GOT3 (cell line): ENCODE measurements at regions not wholly inside any gene's neighbourhood (a gene's known extent, or its start where the extent isn't known, plus 50 kb on each side); places are given as distances from the start of the nearest gene placed in this dataset.

Source experiments
- DNase-seq: peaks from one replicate; lab custom pipeline; 2025; ENCODE audit warnings: mixed read lengths; lab: John Stamatoyannopoulos, UW

DNA sequence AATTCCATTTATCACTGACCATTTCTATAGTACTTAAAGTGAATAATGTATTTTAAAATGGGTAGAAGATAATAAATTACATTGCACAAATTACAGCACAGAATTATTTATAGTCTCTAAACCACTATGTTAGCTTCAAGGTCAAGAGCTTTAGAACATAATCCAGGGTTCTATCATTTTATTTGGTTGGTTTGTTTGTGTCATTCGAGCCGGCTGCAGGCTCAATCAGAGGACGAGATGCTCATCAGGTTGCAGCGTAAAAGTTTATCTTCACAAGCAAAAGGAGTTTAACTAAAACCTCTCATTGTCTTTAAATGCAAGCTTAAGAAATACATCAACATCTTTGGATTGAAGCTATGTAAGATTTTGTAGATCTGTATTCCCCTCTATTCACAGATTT, 523.8 kb downstream of the EFNA5 start:
- DNase-seq: no peak

DNA sequence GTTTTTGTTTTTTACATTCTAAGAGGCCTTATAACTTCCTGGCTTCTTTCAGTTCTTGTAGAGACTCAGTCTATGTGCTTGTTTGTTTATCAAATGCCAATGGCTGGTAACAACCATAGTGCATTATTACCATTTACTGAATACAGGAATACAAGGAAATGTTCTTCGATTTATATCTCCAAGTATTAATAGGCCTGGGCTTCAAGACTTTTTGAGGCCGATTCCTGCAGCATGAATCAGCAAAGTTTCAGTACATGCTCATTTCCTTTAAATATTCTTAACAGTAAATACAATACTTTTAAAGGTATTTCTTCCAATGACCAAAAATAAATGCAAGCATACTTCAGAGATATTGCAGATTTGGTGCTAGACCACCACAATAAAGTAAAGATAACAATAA, 535.3 kb downstream of the EFNA5 start:
- no peak for DNase-seq

GRCh38 chr5:107134931-107135330, 535.8 kb downstream of the EFNA5 start:
- no peak for DNase-seq

DNA sequence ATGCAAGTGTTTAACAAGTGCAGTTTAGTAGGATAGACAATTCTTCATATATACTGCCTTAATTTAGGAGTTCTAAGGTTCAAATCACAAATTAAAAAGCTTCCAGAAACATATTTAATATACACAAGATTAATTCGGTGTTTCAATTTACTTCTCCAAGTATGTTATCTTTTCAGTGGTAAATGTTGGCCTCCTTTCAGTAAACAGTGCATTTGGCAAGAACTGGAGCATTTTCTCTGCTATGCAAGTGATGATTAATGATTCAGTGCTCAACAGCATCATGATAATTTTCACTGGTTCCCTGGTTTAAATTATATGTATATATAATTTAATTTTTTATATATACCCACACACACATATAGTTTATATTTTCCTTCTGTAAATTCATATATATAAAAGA, 541.7 kb downstream of the EFNA5 start:
- DNase-seq: no peak

DNA sequence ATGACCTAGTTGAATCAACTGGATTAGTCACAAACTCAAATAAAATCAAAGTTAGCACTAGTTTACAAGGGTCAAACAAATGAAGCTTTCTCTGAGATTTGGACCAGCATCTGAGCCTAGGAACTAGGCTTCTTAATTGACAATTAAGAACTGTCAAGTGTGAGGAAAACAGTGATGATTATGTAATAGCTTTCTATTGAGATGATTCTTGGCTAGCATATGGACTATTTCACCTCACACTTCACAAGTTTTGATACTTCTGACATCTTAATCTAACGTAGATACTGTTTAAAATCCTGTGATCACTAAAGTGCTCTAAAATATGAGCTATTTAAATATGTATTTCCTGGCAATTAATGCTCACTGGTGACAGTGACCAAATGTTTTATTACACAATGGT, 542.9 kb downstream of the EFNA5 start:
- no peak for DNase-seq

GRCh38 chr5:107126341-107126740, 544.4 kb downstream of the EFNA5 start:
- DNase-seq: no peak

DNA sequence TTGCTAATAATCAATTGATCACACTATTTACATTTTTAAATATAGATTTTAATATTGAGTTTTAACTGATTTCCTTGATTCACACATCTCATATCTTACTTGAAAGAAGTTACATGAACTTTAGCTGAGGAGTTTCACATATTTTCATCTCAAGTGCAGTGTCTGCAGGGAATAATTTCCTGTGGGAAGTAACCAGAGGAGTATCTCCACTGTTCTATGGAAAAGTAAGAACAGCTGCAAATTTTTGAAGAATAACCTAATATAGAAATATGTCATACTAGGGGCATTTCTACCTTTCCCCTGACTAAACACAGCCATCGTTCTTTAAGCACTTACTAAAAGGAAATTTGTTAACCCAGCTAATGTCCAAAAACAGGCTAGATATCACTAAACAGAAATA, 546.4 kb downstream of the EFNA5 start:
- DNase-seq: no peak

GRCh38 chr5:107123014-107123413, 547.7 kb downstream of the EFNA5 start:
- DNase-seq: no peak

- DNase-seq: no peak
Measured at GRCh38 chr5:107121793-107122519, 548.8 kb downstream of the EFNA5 start.

GRCh38 chr5:107119656-107120055, 551.1 kb downstream of the EFNA5 start:
- DNase-seq: no peak

GRCh38 chr5:107118184-107119019, 552.3 kb downstream of the EFNA5 start:
- DNase-seq: no peak

DNA sequence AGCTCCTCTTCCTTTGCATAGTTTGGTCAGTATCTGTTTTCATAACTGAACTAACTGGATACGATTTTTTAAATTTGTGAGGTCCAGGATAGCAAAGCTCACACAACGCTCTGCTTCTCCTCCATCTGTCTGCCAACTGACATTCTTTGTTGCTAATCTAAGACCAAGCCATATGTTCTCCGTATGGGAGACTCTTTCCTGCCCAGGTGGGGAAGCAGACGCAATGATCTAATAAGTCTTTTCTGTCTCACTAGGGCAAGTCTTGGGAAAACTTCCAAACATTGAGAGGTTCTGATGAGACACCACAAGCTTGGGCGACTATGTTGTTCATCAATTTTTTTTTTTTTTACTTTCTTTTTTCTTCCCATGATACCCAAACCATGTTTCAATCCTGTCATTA, 558.5 kb downstream of the EFNA5 start:
- DNase-seq: no peak

- no peak for DNase-seq
Measured at GRCh38 chr5:107104040-107104995, 566.4 kb downstream of the EFNA5 start.

DNA sequence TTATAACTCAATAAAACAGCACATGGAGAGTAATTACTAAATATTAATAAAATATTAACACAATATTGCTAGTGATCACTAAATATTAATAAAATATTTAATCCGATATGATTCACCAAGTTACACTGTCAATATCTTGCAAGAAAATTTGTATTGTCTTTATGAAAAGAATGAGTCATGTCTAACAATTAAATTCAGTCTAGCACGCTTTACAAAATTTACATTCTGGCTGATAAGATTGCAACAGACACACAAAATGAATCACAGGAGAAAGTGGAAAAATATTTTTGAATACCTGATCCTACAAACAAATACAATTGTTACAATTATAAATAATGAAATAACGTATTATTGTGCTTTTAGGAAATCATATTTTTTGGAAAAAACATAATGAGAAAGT, 567.2 kb downstream of the EFNA5 start:
- DNase-seq: no peak

- no peak for DNase-seq
Measured at GRCh38 chr5:107100121-107100520, 570.6 kb downstream of the EFNA5 start.

DNA sequence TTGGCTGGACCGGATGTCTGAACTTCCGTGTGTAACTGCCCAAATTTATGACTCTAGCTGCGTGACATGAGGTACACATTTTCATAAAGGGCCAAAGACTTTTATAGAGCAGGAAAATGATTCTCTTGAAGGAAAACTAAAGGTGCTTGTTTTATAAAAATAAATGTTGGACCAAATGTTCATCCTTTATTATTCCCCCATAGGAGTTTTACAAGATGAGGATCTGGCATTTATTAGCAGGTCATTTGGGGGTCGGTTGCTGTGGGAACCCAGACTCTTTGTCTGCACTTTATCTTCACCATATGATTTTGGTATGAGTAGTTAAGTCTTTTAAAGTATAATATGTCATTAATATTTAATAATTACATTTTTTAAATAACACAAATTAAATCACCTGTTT, 571.2 kb downstream of the EFNA5 start:
- no peak for DNase-seq

DNA sequence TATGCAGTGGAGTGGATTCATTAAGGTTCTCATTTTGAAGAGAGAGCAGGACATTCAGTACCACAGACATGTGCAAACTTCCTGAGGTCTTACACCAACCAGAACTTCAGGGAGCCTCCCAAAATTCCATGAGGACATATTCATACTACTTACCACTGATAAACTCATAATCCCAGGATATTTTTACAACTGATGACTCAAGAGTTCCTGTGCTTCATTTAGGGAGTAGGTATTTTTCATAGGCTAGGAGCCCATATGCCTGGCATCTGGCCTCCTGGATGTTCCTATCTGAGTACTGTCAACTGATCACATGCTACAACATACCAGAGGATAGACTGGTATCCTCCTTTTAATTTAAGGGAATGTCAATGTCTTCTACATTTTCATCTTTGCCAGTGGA, 578.0 kb downstream of the EFNA5 start:
- no peak for DNase-seq

DNA sequence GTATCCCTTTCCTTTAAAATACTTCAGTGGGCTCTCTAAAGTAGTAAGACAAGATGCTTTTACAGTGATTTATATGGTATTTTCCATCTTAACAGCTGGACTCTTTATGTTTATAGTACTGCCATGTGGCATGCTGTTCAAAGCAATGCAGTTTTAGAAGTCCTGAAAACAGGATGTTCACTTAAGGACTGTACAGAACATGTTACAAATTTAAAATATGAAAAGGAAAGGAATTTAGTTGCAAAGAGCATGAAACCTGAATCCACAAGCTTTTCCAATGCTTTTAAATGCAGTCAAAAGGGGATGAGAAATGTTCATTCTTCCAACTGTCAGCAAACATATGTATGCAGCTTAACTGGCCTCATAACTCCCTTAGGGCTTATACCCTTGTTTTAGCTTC, 580.2 kb downstream of the EFNA5 start:
- DNase-seq: no peak

DNA sequence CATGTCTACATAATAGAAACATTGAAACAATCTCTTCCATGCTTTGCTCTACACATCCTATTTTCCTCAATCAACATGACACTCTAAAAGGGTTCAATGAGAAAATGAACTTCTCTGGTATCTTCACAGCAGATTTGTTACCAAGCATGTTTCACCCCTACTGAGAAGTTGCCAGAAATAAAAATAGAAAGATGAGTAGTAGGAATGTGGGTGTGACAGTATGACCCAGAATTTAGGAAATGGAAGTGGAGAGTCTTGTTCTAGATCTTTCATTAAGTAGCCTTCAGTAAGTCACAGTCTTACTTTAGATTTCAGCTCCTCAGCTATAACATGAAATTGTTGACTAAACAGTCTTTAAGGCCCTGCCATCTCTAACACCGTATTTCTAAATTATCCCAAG, 581.8 kb downstream of the EFNA5 start:
- DNase-seq: no peak

DNA sequence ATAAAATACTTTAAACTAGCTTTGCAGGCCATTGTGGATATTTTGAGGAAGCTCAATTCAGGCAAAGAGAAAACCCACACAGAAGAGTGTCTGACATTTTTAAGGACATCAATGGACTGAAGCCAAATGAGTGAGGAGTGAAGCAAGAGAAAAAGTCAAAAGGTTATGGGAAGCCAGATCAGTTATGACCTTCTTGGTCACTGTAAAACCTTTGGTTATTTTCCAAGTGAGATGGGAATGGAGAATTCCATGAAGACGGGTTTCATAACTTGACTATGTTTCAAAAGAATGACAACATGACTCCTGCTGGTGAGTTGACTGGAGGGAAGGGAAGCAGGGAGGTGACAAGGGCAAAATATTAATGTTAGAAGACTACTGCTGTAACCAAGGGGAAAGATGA, 585.2 kb downstream of the EFNA5 start:
- DNase-seq: no peak

- no peak for DNase-seq
Measured at GRCh38 chr5:107074996-107075395, 595.7 kb downstream of the EFNA5 start.

GRCh38 chr5:107072967-107073366, 597.8 kb downstream of the EFNA5 start:
- DNase-seq: no peak
